K562 (cell line): ENCODE measurements at regions not wholly inside any gene's neighbourhood (a gene's known extent, or its start where the extent isn't known, plus 50 kb on each side); places are given as distances from the start of the nearest gene placed in this dataset.

Source experiments
- ATAC-seq: fragments of 200-7000 bp; cut with Tn5 transposase; 3 replicates; pipeline ENCODE4 v1.9.1; 2020; ENCODE audit warnings: moderate library complexity
- BruUV-seq: library from RNA; stranded (reverse); fragments of 400-500 nt; replicated peaks from 2 replicates; lab custom pipeline; 2021; lab: Mats Ljungman, UMichigan
- CTCF ChIA-PET: fragments of 300-600 bp; formaldehyde crosslinking; extraction: SDS; loops from one replicate; lab custom pipeline; 2021; ENCODE audit warnings: low intra/inter-chr PET ratio; lab: Yijun Ruan, JAX
- POLR2A ChIA-PET: fragments of 300-600, 350-650 bp; sonication (Branson Sonifier 250); formaldehyde crosslinking; extraction: SDS; loops from one replicate; lab custom pipeline; 2021; ENCODE audit warnings: antibody characterized with exemption, inconsistent platforms; lab: Yijun Ruan, JAX
- DNase-seq, 4 experiments: peaks; one replicate each; pipeline versions ENCODE4 v3.0.0 to v3.0.0-alpha.2; 2011 to 2018; ENCODE audit warnings: low spot score in 3 of 4, mixed read lengths in 3 of 4; ENCODE audit errors: extremely low read depth in 1 of 4
- FAIRE-seq: peaks from 2 replicates; lab custom pipeline; 2011; peaks lifted over from hg19 to GRCh38; lab: Jason Lieb, UNC
- H2AFZ ChIP-seq: 2 replicates; pipeline ENCODE4 v1.6.0; 2011; ENCODE audit warnings: low read depth, low read length, control low read depth, inconsistent platforms
- H3K27ac ChIP-seq: fragments of 200-600 bp; 3 replicates; pipeline ENCODE4 v1.8.0; 2011; ENCODE audit warnings: low read depth, mild to moderate bottlenecking, control low read depth, inconsistent platforms, low read length, moderate library complexity, mixed read lengths; ENCODE audit errors: extremely low read depth
- H3K27me3 ChIP-seq, 2 experiments: fragments of 300-600 bp in 1 of 2; 2 replicates in 1 of 2; 3 replicates in 1 of 2; pipeline versions ENCODE4 v1.6.0 to v1.8.0; 2011; ENCODE audit warnings: inconsistent platforms in 2 of 2, low read length in 2 of 2, mild to moderate bottlenecking in 1 of 2, mixed read lengths in 1 of 2, moderate library complexity in 1 of 2; ENCODE audit not compliant: control insufficient read depth in 2 of 2, insufficient read depth in 2 of 2
- H3K36me3 ChIP-seq: fragments of 300-600 bp; 3 replicates; pipeline ENCODE4 v1.8.0; 2011; ENCODE audit warnings: mild to moderate bottlenecking, low read length, inconsistent platforms; ENCODE audit not compliant: control insufficient read depth, insufficient read depth
- H3K4me1 ChIP-seq, 2 experiments: fragments of 200-600 bp in 1 of 2; replicated peaks in 1 of 2; 2 replicates in 1 of 2; 3 replicates in 1 of 2; pipeline versions ENCODE4 v1.5.1 to v1.8.0; 2011; ENCODE audit warnings: inconsistent platforms in 2 of 2, low read length in 2 of 2, mild to moderate bottlenecking in 1 of 2, mixed read lengths in 1 of 2, moderate library complexity in 1 of 2; ENCODE audit not compliant: control insufficient read depth in 2 of 2, insufficient read depth in 2 of 2
- H3K4me2 ChIP-seq: 2 replicates; pipeline ENCODE4 v1.6.1; 2011; ENCODE audit warnings: low read length, control low read depth, inconsistent platforms, mixed read lengths; ENCODE audit not compliant: insufficient read depth
- H3K4me3 ChIP-seq: fragments of 200-600 bp; sonication (generic), shearing (Covaris generic); 2 replicates; pipeline ENCODE4 v1.5.1; 2016; ENCODE audit warnings: control low read depth, inconsistent platforms
- H3K79me2 ChIP-seq: fragments of 200-600 bp; 3 replicates; pipeline ENCODE4 v1.8.0; 2011; ENCODE audit warnings: low read length, inconsistent platforms; ENCODE audit not compliant: control insufficient read depth, insufficient read depth
- H3K9ac ChIP-seq, 2 experiments: 2 replicates each; pipeline versions ENCODE4 v1.6.0 to v1.6.1; 2011; ENCODE audit warnings: low read depth in 2 of 2, low read length in 2 of 2, control low read depth in 1 of 2, inconsistent platforms in 1 of 2, mild to moderate bottlenecking in 1 of 2, mixed read lengths in 1 of 2; ENCODE audit not compliant: insufficient read depth in 1 of 2
- H3K9me1 ChIP-seq: one replicate; pipeline ENCODE4 v1.6.0; 2011; ENCODE audit warnings: inconsistent platforms, mild to moderate bottlenecking, low read length, moderate library complexity; ENCODE audit not compliant: control insufficient read depth, insufficient read depth
- H3K9me3 ChIP-seq: replicated peaks from 2 replicates; pipeline ENCODE4 v1.5.1; 2011; ENCODE audit warnings: low read depth, low read length, inconsistent platforms; ENCODE audit not compliant: control insufficient read depth, insufficient read depth
- H4K20me1 ChIP-seq: replicated peaks from 2 replicates; pipeline ENCODE4 v1.6.1; 2011; ENCODE audit warnings: low read length, inconsistent platforms, mixed read lengths; ENCODE audit not compliant: control insufficient read depth, insufficient read depth
- EHMT2 ChIP-seq: fragments of 450-650 bp; IDR thresholded peaks from 2 replicates; pipeline ENCODE4 v1.6.1; 2018; ENCODE audit warnings: antibody characterized with exemption
- ILF3 ChIP-seq: fragments of 450-650 bp; IDR thresholded peaks from 2 replicates; pipeline ENCODE4 v1.6.1; 2018; ENCODE audit warnings: antibody characterized with exemption, mild to moderate bottlenecking, moderate library complexity, borderline replicate concordance
- LCOR ChIP-seq: sonication (generic); formaldehyde crosslinking; IDR thresholded peaks from 2 replicates; pipeline ENCODE4 v1.8.0; 2022; ENCODE audit warnings: mild to moderate bottlenecking, missing genetic modification reagents
- MYNN ChIP-seq, 2 experiments: sonication (generic); formaldehyde crosslinking in 1 of 2; IDR thresholded peaks; 2 replicates each; pipeline versions ENCODE4 v1.5.0 to v1.6.1; 2016 to 2020; ENCODE audit warnings: antibody characterized with exemption in 1 of 2, missing genetic modification reagents in 1 of 2
- POU5F1 ChIP-seq: fragments of 150-350 bp; IDR thresholded peaks from 2 replicates; pipeline ENCODE4 v1.6.1; 2014; ENCODE audit warnings: borderline replicate concordance, low read length, low read depth, mild to moderate bottlenecking; ENCODE audit not compliant: partially characterized antibody
- WGBS: fragments of 100-300 bp; shearing (Covaris generic); methylation state at CpG from one replicate; pipeline ENCODE4 v1.1.6; 2016; ENCODE audit warnings: low coverage, mixed read lengths; ENCODE audit not compliant: insufficient coverage; ENCODE audit errors: missing lambda C conversion rate; 5-methylcytosine and 5-hydroxymethylcytosine counted together
- in situ Hi-C: fragments of 300-500 bp; cut with MboI; formaldehyde crosslinking; loops from 4 replicates; pipeline ENCODE4 v1.15.0; 2018; ENCODE audit warnings: inconsistent platforms, mixed read lengths
- intact Hi-C: fragments of 100-400 bp; cut with micrococcal nuclease; formaldehyde crosslinking; loops from 2 replicates; pipeline ENCODE4 v1.14.2; 2022
- TF ChIP-seq, protein P1 (sequence below): conservative IDR thresholded peaks from 2 replicates; pipeline ENCODE4 v1.6.1; 2011; ENCODE audit warnings: low read depth, mild to moderate bottlenecking, low read length; ENCODE audit not compliant: control insufficient read depth

GRCh38 chr10:53548664-53549063 is 776.1 kb upstream of the MBL2 start:
- no peak overlapping the region for H3K27ac ChIP-seq
- TF ChIP-seq POU5F1: no peak
- no peak for TF ChIP-seq EHMT2
- TF ChIP-seq, protein P1, sequence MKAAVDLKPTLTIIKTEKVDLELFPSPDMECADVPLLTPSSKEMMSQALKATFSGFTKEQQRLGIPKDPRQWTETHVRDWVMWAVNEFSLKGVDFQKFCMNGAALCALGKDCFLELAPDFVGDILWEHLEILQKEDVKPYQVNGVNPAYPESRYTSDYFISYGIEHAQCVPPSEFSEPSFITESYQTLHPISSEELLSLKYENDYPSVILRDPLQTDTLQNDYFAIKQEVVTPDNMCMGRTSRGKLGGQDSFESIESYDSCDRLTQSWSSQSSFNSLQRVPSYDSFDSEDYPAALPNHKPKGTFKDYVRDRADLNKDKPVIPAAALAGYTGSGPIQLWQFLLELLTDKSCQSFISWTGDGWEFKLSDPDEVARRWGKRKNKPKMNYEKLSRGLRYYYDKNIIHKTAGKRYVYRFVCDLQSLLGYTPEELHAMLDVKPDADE: no peak
- no peak for TF ChIP-seq LCOR
- TF ChIP-seq ILF3: no peak
- no peak for TF ChIP-seq MYNN (IDR thresholded peaks at IDR 0.05)
- no peak for TF ChIP-seq MYNN (CRISPR knock-in tag; IDR thresholded peaks at IDR 0.05)
- H4K20me1 ChIP-seq: no peaks in the 10 kb centered on the region
- no peak for FAIRE-seq
- no peak overlapping the region for H3K9ac ChIP-seq
- no peak for DNase-seq
- H3K4me3 ChIP-seq: no peak overlapping the region
- 0% methylated on average over 1 of the region's 1 CpG for WGBS
- no peaks in the 10 kb centered on the region for H3K36me3 ChIP-seq
- H3K9me1 ChIP-seq: no peaks in the 10 kb centered on the region
- no peaks in the 10 kb centered on the region for H3K79me2 ChIP-seq
- intact Hi-C loops (no loop called here), in situ Hi-C loops (no loop called here)
- no peaks in the 10 kb centered on the region for H3K27me3 ChIP-seq
- no peaks in the 10 kb centered on the region; the same call in 1 of the 2 replicates for H3K9me3 ChIP-seq
- ChIA-PET POLR2A (no interaction called here), CTCF (no interaction called here)
- H3K4me2 ChIP-seq: no peak overlapping the region
- no peak overlapping the region for H2AFZ ChIP-seq
- no peaks in the 10 kb centered on the region for H3K4me1 ChIP-seq
- BruUV-seq: no TSS peak
- no peak for ATAC-seq
